ENCODE measurements at regions not wholly inside any gene's neighbourhood (a gene's known extent, or its start where the extent isn't known, plus 50 kb on each side); places are given as distances from the start of the nearest gene placed in this dataset.

DNA sequence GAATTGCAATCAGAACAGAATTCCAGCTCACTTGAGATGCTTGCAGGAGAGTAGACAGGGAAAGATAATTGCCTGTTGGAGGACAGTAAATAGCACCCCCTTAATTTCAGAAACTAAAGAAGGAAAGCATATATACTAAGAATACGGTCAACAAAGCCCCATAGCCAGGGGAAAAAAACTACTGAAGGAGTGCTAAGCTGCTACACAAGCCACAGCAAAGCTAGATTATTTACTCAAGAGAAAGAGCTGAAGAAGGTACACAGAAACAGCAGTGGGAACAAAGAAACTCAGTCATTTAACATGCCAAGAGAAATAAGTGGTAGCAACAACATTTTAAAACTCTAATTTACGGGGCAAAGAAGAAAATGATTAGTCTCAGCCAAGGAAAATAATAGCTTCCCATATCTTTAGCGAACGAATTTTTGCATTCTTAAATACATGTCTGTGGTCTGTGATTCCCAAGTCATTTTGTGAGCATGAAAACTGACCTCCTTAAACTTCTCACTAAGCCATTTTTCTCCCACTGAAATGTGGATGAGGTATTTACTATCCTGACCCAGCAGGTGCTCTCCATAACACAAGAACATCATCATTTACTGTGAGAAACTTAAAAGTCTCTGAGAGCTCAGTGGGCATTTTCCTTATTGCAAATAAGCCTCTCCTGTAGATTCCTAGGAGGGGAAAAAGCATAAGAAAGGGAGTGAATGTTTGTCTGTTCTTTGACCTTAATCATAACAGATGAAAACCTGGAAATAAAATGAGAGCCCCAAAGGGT, 196.0 kb downstream of the PAX3 start:
- DNase-seq (no peak), ATAC-seq (no peak)
- H3K9me2 ChIP-seq (replicated peaks; ENCODE audit: low read length) = no peaks in the 10 kb centered on the region
- TF ChIP-seq EZH2phosphoT487 (IDR thresholded peaks at IDR 0.05; ENCODE audit: borderline replicate concordance, low read length) (no peak), EZH2 (IDR thresholded peaks at IDR 0.05; ENCODE audit: low read length, unreplicated experiment) (no peak)
- TF ChIP-seq, protein P1, sequence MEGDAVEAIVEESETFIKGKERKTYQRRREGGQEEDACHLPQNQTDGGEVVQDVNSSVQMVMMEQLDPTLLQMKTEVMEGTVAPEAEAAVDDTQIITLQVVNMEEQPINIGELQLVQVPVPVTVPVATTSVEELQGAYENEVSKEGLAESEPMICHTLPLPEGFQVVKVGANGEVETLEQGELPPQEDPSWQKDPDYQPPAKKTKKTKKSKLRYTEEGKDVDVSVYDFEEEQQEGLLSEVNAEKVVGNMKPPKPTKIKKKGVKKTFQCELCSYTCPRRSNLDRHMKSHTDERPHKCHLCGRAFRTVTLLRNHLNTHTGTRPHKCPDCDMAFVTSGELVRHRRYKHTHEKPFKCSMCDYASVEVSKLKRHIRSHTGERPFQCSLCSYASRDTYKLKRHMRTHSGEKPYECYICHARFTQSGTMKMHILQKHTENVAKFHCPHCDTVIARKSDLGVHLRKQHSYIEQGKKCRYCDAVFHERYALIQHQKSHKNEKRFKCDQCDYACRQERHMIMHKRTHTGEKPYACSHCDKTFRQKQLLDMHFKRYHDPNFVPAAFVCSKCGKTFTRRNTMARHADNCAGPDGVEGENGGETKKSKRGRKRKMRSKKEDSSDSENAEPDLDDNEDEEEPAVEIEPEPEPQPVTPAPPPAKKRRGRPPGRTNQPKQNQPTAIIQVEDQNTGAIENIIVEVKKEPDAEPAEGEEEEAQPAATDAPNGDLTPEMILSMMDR (conservative IDR thresholded peaks at IDR 0.05; ENCODE audit: low read depth, low read length) = no peak
- no peak overlapping the region for H3K4me2 ChIP-seq (ENCODE audit: low read length)
- BruUV-seq (replicated peaks) = no TSS peak
- H3K79me2 ChIP-seq (ENCODE audit: low read length) = no peaks in the 10 kb centered on the region
- no peaks in the 10 kb centered on the region for H3K36me3 ChIP-seq (ENCODE audit: low read depth, low read length)
- CTCF ChIA-PET = no interaction called here
- H3K4me1 ChIP-seq (ENCODE audit: insufficient read depth, low read length) = no peaks in the 10 kb centered on the region
- no peaks in the 10 kb centered on the region for H3F3A ChIP-seq (ENCODE audit: low read length, unreplicated experiment)
- peaks cover 74% of the 10 kb centered on the region for H3K27me3 ChIP-seq (ENCODE audit: low read length)
- H3K27ac ChIP-seq (ENCODE audit: low read length) = no peak overlapping the region
- intact Hi-C loops (cut with micrococcal nuclease) = no loop called here
- no peak overlapping the region for H2AFZ ChIP-seq (ENCODE audit: low read length)
- H4K20me1 ChIP-seq (ENCODE audit: low read length) = no peaks in the 10 kb centered on the region
- H3K4me3 ChIP-seq (ENCODE audit: low read length) = no peak overlapping the region
- POLR2A ChIA-PET (ENCODE audit: unreplicated experiment) = no interaction called here
- no peaks in the 10 kb centered on the region for H3K9me3 ChIP-seq (ENCODE audit: low read length)
- H3K9ac ChIP-seq (ENCODE audit: low read length) = no peak overlapping the region

DNA sequence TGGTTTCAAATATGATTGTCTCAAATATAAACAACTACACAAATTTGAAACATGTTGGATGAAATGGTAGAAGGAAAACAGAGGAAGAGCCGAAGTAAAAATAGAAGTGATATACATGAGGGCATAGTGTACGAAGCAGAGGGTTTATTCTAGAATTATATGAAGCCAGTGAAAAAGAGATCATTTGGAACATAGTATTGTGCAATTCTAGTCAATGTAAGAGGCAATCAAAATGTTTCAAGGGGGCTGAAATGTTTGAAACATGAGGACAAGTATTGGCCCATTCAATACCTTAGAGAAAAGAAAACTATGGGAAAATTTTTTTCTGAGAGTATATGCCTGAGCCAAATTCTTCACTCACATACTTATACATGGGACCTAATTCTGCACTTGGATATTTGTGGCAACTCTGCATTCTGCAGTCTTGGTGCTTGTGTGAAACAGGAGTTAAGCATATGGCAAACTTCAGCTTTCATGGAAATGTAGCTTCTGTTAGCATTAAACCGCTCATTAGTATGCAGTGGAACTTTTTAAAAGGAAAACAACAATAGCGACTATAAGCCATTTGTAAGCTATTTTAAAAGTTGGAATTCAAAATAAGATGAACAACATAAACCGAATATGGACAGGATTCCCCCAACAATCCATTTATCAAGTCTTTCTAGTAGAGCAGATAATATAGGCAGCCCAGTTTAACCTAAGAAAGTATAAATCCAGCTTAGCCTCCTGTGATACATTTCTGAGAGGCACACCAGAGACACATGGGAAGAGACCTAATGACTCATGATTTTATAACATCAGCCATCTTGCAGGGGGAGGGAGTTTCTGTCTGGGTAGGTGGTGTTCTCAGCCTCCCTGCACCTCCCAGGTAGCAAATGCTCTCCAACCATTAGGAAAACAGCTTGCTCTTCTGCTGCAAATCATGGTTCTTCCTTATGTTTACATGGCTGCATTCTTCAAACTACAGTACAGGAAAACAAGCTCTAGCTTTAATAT, 197.8 kb downstream of the PAX3 start:
- no TSS peak for BruUV-seq (replicated peaks)
- H3K9me3 ChIP-seq (ENCODE audit: low read length) = no peaks in the 10 kb centered on the region
- TF ChIP-seq EZH2 (IDR thresholded peaks at IDR 0.05; ENCODE audit: low read length, unreplicated experiment) (no peak), EZH2phosphoT487 (IDR thresholded peaks at IDR 0.05; ENCODE audit: borderline replicate concordance, low read length) (no peak)
- TF ChIP-seq, protein P1 (conservative IDR thresholded peaks at IDR 0.05; ENCODE audit: low read depth, low read length) = no peak
- H3K9me2 ChIP-seq (replicated peaks; ENCODE audit: low read length) = no peaks in the 10 kb centered on the region
- H3K79me2 ChIP-seq (ENCODE audit: low read length) = no peaks in the 10 kb centered on the region
- POLR2A ChIA-PET (ENCODE audit: unreplicated experiment) = no interaction called here
- ATAC-seq (no peak), DNase-seq (no peak)
- H4K20me1 ChIP-seq (ENCODE audit: low read length) = no peaks in the 10 kb centered on the region
- no peaks in the 10 kb centered on the region for H3F3A ChIP-seq (ENCODE audit: low read length, unreplicated experiment)
- H3K9ac ChIP-seq (ENCODE audit: low read length) = no peak overlapping the region
- no peak overlapping the region for H2AFZ ChIP-seq (ENCODE audit: low read length)
- H3K27me3 ChIP-seq (ENCODE audit: low read length) = peaks cover 85% of the 10 kb centered on the region
- H3K4me3 ChIP-seq (ENCODE audit: low read length) = no peak overlapping the region
- no peaks in the 10 kb centered on the region for H3K36me3 ChIP-seq (ENCODE audit: low read depth, low read length)
- no peak overlapping the region for H3K4me2 ChIP-seq (ENCODE audit: low read length)
- CTCF ChIA-PET = no interaction called here
- no peak overlapping the region for H3K27ac ChIP-seq (ENCODE audit: low read length)
- intact Hi-C loops (cut with micrococcal nuclease) = no loop called here
- no peaks in the 10 kb centered on the region for H3K4me1 ChIP-seq (ENCODE audit: insufficient read depth, low read length)
